ENCODE measurements at regions not wholly inside any gene's neighbourhood (a gene's known extent, or its start where the extent isn't known, plus 50 kb on each side); places are given as distances from the start of the nearest gene placed in this dataset.

DNA sequence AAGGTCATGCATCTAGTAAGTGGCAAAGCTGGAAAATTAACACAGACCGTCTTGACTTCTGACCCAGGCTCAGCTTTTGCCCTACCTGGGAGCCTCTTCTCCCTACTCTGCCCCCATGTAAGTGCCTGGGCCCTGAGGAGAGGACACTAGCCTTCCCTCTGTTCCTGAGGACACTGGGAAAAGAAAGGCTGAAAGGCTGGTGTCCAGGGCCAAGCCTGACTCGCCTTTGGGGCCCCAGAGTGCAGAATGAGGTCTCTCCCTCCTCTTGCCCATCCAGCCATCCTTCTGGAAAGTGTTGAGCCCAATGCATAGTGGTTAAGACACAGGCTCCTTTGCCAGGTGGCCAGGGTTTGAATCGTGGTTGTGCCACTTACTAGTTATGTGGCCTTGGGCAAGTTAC is 91.5 kb downstream of the PJA1 start:
- DNase-seq = no peak
- Mint-ChIP-seq H3K27ac (no peak overlapping the region), H3K4me1 (no peaks in the 10 kb centered on the region)

DNA sequence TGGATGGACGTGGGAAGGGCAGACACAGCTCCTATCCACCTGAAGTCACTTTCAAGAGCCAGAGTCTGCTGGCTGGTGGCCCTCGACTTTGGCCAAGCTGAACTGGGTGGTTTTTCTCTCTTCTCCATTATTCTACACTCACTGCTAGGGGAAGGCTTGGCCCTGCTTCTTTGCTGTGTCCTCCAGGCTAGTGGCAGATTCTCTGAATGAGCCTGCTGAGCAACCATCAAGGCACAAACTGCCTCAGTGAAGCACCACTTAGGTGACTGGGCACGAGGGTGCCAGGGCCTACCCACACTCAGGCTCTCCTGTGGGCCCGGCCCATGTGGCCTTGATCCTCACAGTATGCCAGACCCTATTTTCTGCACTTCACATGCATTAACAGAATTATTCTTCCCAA is 92.0 kb downstream of the PJA1 start:
- Mint-ChIP-seq H3K4me3 (no peak overlapping the region), H3K9me3 (no peaks in the 10 kb centered on the region), H3K4me1 (no peaks in the 10 kb centered on the region), H3K36me3 (no peaks in the 10 kb centered on the region), H3K27me3 (no peaks in the 10 kb centered on the region), H3K27ac (no peak overlapping the region)
- DNase-seq = no peak

More for the DNA sequence above, 91.5 kb downstream of the PJA1 start:
- no peaks in the 10 kb centered on the region for H3K36me3 Mint-ChIP-seq
- no peaks in the 10 kb centered on the region for H3K27me3 Mint-ChIP-seq
- no peak overlapping the region for H3K4me3 Mint-ChIP-seq
- H3K9me3 Mint-ChIP-seq = no peaks in the 10 kb centered on the region

DNA sequence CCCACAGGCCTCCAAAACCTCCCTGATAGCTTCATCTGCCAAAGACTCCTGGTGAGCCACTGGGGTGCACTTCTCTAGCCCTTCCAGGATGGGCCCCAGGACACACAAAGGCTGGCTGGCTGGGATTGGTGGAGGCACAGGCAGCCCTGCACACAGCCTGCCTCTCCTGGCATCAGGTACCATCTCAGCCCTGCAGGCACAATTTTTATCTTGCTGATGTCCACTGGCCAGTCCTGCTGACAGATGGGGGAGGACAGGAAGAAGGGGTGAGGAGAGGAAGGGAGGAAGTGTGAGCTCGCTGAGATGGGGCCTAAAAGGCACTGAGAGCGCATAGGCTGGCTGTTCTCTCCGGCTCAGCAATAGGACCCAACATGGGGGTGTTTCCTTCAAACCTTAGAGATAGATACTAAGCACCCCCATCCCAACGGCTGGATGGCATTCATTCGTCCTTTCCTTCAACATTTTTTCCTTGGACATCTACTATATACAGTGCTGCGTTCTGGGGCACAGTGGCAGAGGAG is 92.7 kb downstream of the PJA1 start:
- no peak overlapping the region for H3K27ac Mint-ChIP-seq
- no peaks in the 10 kb centered on the region for H3K27me3 Mint-ChIP-seq
- H3K9me3 Mint-ChIP-seq = no peaks in the 10 kb centered on the region
- no peak overlapping the region for H3K4me3 Mint-ChIP-seq
- no peaks in the 10 kb centered on the region for H3K36me3 Mint-ChIP-seq
- DNase-seq = no peak
- no peaks in the 10 kb centered on the region for H3K4me1 Mint-ChIP-seq

DNA sequence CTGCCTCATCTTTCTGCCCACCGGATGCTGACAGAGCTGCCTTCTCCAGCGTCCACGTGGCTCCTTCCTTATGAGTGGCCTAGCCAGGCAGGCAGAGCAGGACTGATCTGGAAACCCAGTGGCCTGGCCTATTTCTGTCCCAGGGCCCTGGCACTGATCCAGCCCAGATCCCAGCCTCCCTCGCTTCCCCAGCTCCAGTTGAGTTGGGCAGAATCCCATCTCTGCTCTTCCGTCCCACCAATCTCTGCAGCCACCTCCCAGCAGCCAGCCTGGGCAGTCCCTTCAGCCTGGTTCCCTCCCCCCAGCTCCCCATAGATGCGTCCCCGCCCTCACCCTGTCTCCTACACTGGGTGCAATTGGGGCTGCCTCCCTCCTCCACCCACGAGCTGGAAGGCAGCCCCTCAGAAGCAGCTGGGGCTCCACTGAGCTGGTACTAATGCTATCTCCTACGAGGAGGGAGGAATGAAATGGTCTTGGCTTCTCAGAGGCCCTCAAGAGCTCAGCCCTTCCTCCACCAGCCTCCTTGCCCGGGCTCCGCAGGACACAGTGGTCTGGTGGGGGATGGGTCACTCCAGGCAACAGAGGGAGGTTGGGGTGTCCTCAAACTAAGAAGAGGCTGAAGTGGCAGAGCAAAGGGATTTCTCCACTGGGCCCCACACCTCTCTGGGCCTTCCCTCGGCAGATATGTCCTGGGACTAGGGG is 94.2 kb downstream of the PJA1 start:
- H3K27me3 Mint-ChIP-seq = no peaks in the 10 kb centered on the region
- no peak for DNase-seq
- H3K36me3 Mint-ChIP-seq = no peaks in the 10 kb centered on the region
- no peaks in the 10 kb centered on the region for H3K4me1 Mint-ChIP-seq
- no peaks in the 10 kb centered on the region for H3K9me3 Mint-ChIP-seq
- H3K27ac Mint-ChIP-seq = no peak overlapping the region
- H3K4me3 Mint-ChIP-seq = no peak overlapping the region

DNA sequence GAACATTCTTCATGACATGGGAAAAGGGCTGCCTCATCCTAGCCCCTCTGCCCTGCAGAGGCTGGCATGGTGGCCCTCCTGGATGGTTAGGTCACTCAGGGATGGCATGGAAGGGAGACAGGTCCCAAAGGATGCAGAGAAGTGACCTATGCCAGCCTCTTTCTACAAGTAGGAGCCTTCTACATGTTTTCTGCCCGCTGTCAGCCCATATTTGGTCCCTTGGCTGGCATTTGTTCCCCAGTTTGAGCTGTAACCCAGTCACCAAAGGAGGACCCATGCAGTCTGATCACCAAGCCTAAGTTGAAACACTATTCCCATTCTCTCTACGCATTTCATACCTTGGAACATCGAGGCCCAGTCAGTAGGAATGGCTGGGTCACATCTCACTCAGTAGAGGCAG is 95.4 kb downstream of the PJA1 start:
- H3K27ac Mint-ChIP-seq = no peak overlapping the region
- no peaks in the 10 kb centered on the region for H3K36me3 Mint-ChIP-seq
- H3K4me3 Mint-ChIP-seq = no peak overlapping the region
- no peaks in the 10 kb centered on the region for H3K4me1 Mint-ChIP-seq
- H3K27me3 Mint-ChIP-seq = no peaks in the 10 kb centered on the region
- no peaks in the 10 kb centered on the region for H3K9me3 Mint-ChIP-seq
- no peak for DNase-seq

DNA sequence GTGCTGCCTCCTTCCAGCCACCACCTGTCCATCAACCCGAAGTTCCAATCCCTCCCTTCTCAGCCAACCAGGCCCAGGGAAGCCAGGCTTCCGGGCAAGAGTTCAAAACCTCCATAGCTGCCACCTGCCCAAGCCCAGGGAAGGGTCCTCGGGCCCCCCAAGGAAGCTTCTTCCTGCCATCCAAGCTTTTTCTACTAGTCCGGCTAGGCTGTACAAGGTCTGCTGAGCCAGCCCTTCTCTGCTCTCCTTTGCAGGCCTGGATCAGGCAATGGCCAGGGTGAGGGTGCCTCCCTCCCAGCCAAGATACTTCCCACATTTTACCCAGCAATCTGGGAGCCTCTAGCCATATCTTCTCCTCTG is 96.2 kb downstream of the PJA1 start:
- H3K4me3 Mint-ChIP-seq = no peak overlapping the region
- no peaks in the 10 kb centered on the region for H3K4me1 Mint-ChIP-seq
- DNase-seq = no peak
- no peaks in the 10 kb centered on the region for H3K36me3 Mint-ChIP-seq
- no peaks in the 10 kb centered on the region for H3K27me3 Mint-ChIP-seq
- no peak overlapping the region for H3K27ac Mint-ChIP-seq
- no peaks in the 10 kb centered on the region for H3K9me3 Mint-ChIP-seq

DNA sequence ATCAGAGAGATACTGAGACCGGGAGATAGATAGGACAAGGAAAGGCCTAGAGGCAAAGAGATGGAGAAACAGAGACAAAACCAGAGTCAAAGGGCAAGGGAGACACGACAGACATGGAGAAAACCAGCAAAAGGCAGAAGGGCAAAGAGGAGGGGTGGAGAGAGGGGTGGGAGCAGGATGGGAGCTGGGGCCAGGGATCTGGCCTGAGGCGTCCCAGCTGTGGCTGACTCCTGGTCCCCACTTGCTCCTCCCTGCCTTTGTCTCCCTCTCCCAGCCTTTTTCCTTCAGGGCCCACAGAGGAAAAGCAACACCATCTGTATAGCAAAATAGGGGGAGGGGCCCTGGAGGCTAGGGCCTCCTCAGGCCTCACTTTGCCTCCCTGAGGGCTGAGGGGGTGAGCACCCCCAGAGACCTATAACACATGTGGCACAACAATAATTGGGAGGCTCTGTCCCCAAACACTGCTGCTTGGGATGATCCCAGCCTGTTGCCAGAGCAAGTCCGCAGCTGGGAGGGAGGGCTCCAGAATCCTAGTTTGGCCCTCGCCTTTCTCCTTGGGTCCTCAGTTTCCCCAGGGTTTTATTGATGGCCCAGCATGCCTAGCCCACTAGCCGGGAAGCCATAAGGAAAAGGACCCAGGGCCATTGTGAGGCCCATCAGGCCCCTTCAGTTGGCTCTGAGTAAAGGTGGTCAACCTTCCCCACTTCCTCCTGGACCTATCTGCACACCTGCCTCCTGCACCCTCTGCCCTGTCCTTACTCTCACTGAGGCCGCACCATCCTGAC is 96.8 kb downstream of the PJA1 start:
- Mint-ChIP-seq H3K4me1 (no peaks in the 10 kb centered on the region), H3K36me3 (no peaks in the 10 kb centered on the region), H3K9me3 (no peaks in the 10 kb centered on the region), H3K27me3 (no peaks in the 10 kb centered on the region), H3K27ac (no peak overlapping the region), H3K4me3 (no peak overlapping the region)
- DNase-seq = no peak

DNA sequence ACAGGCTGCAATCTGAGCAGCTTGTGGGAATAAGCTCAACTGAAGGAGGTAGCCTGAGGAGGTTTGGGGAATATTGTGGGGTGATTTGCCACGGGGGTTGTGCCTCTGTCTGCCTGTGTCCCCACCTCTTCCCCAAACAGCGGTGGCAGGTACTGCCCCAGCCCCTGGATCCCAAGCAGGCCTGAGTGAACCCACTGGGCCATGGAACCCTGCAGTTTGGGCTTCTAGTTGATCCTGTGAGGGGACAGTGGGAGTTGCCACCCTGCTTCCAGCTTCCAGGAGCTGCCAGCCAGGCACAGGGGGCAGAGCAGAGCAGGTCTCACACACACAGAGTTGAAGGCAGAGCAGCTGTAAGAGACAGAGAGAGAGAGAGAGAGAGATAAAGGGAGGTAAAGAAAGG is 97.4 kb downstream of the PJA1 start:
- Mint-ChIP-seq H3K36me3 (no peaks in the 10 kb centered on the region), H3K27me3 (no peaks in the 10 kb centered on the region), H3K27ac (no peak overlapping the region), H3K4me1 (no peaks in the 10 kb centered on the region), H3K4me3 (no peak overlapping the region), H3K9me3 (no peaks in the 10 kb centered on the region)
- DNase-seq = no peak

DNA sequence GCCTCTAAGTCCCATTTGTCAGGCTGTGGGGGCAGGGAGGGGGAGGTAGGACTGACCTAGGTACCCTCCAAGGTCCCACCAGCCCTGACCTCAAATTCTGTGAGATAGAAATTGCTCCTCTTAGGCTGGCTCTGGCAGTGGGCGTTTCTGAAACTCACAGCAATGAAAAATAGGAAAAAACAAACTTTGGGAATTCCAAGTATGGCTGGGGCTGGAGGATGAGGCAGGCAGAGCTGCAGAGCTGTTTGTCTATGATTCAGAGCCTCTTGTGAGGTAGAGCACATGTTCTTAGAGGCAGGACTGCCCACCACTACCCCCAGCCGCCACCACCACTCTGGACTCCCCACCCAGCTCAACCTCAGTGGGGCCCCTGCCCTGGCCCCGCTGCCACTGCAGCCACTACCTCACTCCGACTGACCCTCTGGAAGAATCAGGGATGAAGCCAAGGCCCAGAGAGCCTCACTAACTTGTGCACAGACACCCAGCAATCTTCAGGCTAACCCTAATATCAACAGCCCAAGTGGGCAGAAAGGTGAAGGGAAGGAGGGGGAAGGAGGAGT is 98.2 kb downstream of the PJA1 start:
- no peaks in the 10 kb centered on the region for H3K36me3 Mint-ChIP-seq
- H3K9me3 Mint-ChIP-seq = no peaks in the 10 kb centered on the region

DNA sequence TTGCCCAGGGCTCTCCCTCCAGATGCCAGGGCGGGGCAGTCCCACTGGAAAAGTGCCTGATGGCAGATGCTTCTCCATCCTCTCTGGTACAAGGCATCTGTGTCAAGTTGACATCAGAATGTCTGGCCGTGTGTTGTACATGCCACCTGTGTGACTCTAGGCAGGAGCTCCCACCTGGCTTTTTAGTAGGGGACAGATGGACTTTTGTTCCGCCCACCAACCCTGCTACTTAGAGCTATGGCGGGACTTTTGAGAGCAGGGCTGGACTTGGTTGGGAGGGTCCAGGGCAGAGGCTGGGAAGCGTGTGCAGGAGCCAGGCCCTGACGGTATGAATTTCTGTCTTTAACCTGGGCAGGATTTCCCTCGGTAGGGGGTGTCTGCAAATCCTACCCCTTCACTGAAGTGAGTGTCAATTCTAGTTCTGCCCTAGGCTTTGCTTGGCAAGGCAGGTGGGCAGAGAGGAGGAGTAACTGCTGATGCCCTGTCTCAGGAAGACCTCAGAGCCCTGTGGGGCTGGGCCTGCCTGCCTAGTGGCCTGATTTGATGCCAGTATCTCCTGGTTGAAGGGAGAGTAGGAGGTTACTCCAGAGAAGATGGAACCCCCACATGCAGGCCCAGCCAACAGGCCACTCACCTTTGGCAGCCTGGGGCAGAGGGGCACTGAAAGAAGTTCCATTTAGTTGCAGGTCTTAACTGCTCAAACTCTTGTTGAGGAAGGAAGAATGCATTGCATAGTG is 99.1 kb downstream of the PJA1 start:
- no peaks in the 10 kb centered on the region for H3K27me3 Mint-ChIP-seq
- no peak overlapping the region for H3K4me3 Mint-ChIP-seq
- DNase-seq = no peak
- no peak overlapping the region for H3K27ac Mint-ChIP-seq
- H3K36me3 Mint-ChIP-seq = no peaks in the 10 kb centered on the region
- no peaks in the 10 kb centered on the region for H3K4me1 Mint-ChIP-seq
- H3K9me3 Mint-ChIP-seq = no peaks in the 10 kb centered on the region

More for the DNA sequence above, 98.2 kb downstream of the PJA1 start:
- Mint-ChIP-seq H3K27me3 (no peaks in the 10 kb centered on the region), H3K4me3 (no peak overlapping the region), H3K27ac (no peak overlapping the region), H3K4me1 (no peaks in the 10 kb centered on the region)
- DNase-seq = no peak

DNA sequence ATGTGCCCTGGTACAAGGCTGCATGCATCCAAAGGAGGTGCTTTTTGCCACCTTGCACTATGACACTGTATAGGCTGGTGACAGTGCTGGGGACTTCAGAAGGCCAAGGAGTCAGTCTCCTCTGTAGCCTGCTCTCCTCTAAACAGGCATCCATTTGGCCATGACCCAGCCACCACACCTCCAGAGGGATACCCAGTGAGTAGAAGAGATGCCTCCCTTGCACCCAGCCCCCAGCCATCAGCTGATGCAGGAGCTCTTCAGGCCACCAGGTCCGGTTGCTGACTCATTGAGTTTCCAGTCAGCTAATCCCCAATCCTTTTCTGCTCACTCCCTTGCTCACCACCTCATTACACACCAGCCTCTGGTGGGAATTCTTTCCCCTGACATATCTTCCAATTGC is 99.8 kb downstream of the PJA1 start:
- H3K27me3 Mint-ChIP-seq = no peaks in the 10 kb centered on the region
- H3K36me3 Mint-ChIP-seq = no peaks in the 10 kb centered on the region
- DNase-seq = no peak
- H3K9me3 Mint-ChIP-seq = no peaks in the 10 kb centered on the region
- no peak overlapping the region for H3K27ac Mint-ChIP-seq
- H3K4me1 Mint-ChIP-seq = no peaks in the 10 kb centered on the region
- H3K4me3 Mint-ChIP-seq = no peak overlapping the region

DNA sequence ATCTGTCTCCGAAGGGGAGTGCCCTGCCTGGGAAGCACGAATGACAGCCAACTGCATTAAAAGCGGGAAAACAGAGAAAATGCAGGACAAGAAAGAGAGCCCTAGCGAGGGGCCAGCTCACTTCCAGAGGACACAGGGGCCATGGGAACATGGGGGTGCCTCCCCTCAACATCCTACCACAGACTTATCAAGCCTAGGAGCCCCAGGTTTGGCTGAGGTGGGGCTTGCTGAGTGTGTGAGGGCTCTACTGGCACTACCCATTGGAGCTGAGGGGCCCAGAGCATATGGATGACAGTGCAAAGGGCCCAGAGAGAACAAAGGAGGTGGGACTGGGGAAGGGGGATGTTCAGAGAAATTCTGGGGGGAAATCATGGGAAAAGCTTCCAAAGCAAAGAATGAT is 101.8 kb downstream of the PJA1 start:
- H3K4me1 Mint-ChIP-seq = no peaks in the 10 kb centered on the region
- no peak overlapping the region for H3K27ac Mint-ChIP-seq
- H3K4me3 Mint-ChIP-seq = no peak overlapping the region
- no peaks in the 10 kb centered on the region for H3K36me3 Mint-ChIP-seq
- H3K9me3 Mint-ChIP-seq = no peaks in the 10 kb centered on the region
- no peak for DNase-seq
- H3K27me3 Mint-ChIP-seq = no peaks in the 10 kb centered on the region

DNA sequence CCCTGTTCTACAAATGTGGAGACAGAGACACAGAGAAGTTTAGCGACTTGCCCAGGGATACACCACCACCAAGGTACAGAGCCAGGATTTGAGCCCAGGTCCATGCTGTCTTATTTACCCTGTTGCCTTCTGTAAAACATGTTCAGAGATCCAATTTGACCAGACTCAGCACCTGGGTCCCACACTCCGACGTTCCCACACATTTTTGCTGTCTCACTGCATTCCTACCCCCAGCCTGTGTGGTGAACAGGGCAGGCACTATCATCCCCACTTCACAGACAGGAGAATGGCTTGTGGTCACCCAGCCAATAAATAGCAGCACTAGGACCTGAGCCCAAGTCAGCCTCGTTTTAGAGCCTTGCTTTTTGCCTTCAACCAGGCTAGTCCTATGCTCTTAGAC is 102.8 kb downstream of the PJA1 start:
- no peak overlapping the region for H3K4me3 Mint-ChIP-seq
- H3K9me3 Mint-ChIP-seq = no peaks in the 10 kb centered on the region
- no peaks in the 10 kb centered on the region for H3K27me3 Mint-ChIP-seq
- H3K36me3 Mint-ChIP-seq = no peaks in the 10 kb centered on the region
- H3K4me1 Mint-ChIP-seq = no peaks in the 10 kb centered on the region
- DNase-seq = no peak
- H3K27ac Mint-ChIP-seq = no peak overlapping the region

DNA sequence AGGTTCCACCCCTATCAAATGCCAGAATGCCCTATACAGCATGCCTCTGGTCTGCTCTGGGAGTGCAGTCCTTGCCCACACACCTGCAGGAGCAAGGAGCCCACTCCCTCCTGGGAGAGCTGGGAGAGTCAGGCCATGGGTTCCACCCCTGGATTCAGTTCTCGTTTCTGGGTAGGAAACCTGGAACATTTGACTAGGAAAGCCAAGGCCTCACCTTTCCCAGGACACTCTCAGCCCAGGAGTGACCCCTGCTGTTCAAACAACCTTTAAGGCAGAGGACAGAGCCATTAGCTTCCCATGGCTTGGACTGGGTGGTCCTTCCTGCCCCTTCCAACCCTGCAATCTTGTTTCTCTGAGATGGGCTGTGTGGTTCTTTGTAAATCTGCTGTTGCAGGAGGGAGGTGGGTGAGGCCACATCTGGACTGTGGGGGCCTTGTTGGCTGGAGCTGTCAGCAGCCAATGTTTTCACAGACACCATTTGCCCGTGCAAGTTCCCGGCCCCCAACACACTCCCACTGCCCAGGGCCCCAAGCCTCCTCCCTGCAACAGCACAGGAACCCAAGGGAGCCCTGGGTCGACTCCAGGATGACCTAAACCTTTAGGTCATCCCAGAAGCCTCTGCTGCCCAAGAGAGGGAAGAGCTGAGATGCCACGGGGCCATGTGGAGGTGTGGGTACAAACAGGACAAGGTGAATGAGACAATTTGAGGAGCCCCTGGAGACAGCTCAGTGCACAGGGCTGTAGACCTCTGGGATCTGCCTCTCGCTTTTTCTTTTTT is 104.4 kb downstream of the PJA1 start:
- Mint-ChIP-seq H3K36me3 (no peaks in the 10 kb centered on the region), H3K27me3 (no peaks in the 10 kb centered on the region), H3K4me3 (no peak overlapping the region), H3K9me3 (no peaks in the 10 kb centered on the region), H3K27ac (no peak overlapping the region), H3K4me1 (no peaks in the 10 kb centered on the region)
- no peak for DNase-seq

DNA sequence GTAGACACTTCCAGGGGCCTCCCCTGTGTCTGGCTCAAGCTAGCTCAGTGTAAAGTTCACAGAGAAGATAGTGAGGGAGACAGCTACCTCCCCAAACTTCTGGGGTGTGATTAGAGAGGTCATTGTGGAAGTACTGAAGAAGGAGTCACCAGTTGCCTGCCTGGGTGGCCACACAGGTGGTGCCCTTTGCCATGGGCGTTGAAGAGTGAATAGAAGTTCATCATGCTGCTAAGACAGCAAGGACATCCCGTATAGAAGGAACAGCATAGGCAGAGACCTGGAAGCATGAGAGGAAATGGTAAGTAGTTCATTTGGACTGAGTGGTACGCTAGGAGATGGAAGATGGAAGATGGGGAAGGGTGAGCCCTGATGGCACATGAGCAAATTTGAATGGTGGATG is 110.1 kb downstream of the PJA1 start:
- Mint-ChIP-seq H3K4me1 (no peaks in the 10 kb centered on the region), H3K4me3 (no peak overlapping the region), H3K36me3 (no peaks in the 10 kb centered on the region), H3K27ac (no peak overlapping the region), H3K27me3 (no peaks in the 10 kb centered on the region), H3K9me3 (no peaks in the 10 kb centered on the region)
- no peak for DNase-seq

Measured in activated naive CD8-positive, alpha-beta T cell treated with anti-CD3 and anti-CD28 coated beads for 36 hours (primary cell).